HFFc6 (cell line): ENCODE measurements at regions not wholly inside any gene's neighbourhood (a gene's known extent, or its start where the extent isn't known, plus 50 kb on each side); places are given as distances from the start of the nearest gene placed in this dataset.

Experiments used
- DNase-seq: peaks from one replicate; pipeline ENCODE4 v3.0.0-alpha.2; 2018
- H3K27ac Mint-ChIP-seq: 2 replicates; pipeline ENCODE4 v1.8.0; 2020; ENCODE audit warnings: mild to moderate bottlenecking, mixed read lengths
- H3K27me3 Mint-ChIP-seq: 2 replicates; pipeline ENCODE4 v1.8.0; 2021; ENCODE audit warnings: mild to moderate bottlenecking, moderate library complexity, mixed read lengths; ENCODE audit not compliant: insufficient read depth
- H3K36me3 Mint-ChIP-seq: 2 replicates; pipeline ENCODE4 v1.8.0; 2021; ENCODE audit warnings: low read depth, mixed read lengths
- H3K4me1 Mint-ChIP-seq: 2 replicates; pipeline ENCODE4 v1.8.0; 2020; ENCODE audit warnings: low read depth, mixed read lengths
- H3K4me3 Mint-ChIP-seq: 2 replicates; pipeline ENCODE4 v1.8.0; 2020; ENCODE audit warnings: mild to moderate bottlenecking, moderate library complexity, mixed read lengths
- H3K9me3 Mint-ChIP-seq: 2 replicates; pipeline ENCODE4 v1.8.0; 2020; ENCODE audit warnings: mild to moderate bottlenecking, mixed read lengths
- CTCF ChIP-seq: fragments of 200-600 bp; sonication (generic); IDR thresholded peaks from 2 replicates; pipeline ENCODE4 v1.5.0; 2021; ENCODE audit warnings: antibody characterized with exemption, mild to moderate bottlenecking

- DNase-seq = no peak
- Mint-ChIP-seq H3K27ac (no peak overlapping the region), H3K36me3 (no peaks in the 10 kb centered on the region), H3K4me3 (no peak overlapping the region), H3K4me1 (no peaks in the 10 kb centered on the region), H3K27me3 (peaks cover 2% of the 10 kb centered on the region; the same call in 1 of the 2 replicates), H3K9me3 (peaks cover 29% of the 10 kb centered on the region)
- no peak for TF ChIP-seq CTCF
Observed at GRCh38 chr12:41846718-41847117, 298.0 kb downstream of the GXYLT1 start.

DNA sequence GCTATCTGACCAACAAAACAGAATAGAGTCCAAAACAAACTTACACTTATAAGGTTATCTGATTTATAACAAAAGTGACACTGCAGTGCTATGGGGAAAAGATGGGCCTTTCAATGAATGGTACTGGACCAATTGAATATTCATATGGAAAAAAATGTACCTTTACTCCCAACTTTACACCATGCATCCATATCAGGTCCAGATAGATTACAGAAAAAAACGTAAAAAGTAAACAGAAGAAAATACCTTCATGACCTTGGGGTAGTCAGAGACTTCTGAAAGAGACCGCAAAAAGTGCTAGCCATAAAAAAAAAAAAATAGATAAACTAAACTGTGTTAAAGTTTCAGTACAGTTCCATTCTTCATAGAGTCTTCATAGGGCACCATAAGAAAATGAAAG lies 308.3 kb downstream of the GXYLT1 start:
- no peak overlapping the region for H3K27ac Mint-ChIP-seq
- peaks cover 38% of the 10 kb centered on the region for H3K9me3 Mint-ChIP-seq
- H3K36me3 Mint-ChIP-seq = no peaks in the 10 kb centered on the region
- no peaks in the 10 kb centered on the region for H3K27me3 Mint-ChIP-seq
- no peak overlapping the region for H3K4me3 Mint-ChIP-seq
- no peak for DNase-seq
- no peaks in the 10 kb centered on the region for H3K4me1 Mint-ChIP-seq
- no peak for TF ChIP-seq CTCF

DNA sequence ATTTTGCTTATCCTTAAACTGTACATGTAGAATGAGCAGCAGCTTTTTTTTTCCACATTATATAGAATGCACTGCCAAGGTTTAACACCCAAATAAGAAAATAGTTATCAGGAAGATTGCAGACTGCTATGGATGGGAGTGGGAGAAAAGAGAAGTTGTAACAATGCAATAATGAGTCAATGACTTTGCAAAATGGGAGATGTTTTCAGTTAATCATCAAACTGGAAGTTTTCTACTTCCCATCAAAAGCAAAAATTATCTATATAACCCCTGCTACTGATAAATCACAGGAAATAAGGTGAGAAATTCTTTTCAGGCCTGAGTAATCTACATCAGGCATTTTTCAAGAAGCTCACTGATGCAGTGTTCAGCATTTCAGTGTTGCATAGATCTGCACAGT lies 309.1 kb downstream of the GXYLT1 start:
- no peak overlapping the region for H3K27ac Mint-ChIP-seq
- TF ChIP-seq CTCF = no peak
- H3K36me3 Mint-ChIP-seq = no peaks in the 10 kb centered on the region
- no peak overlapping the region for H3K4me3 Mint-ChIP-seq
- H3K9me3 Mint-ChIP-seq = peaks cover 30% of the 10 kb centered on the region
- no peaks in the 10 kb centered on the region for H3K4me1 Mint-ChIP-seq
- no peak for DNase-seq
- H3K27me3 Mint-ChIP-seq = no peaks in the 10 kb centered on the region

DNA sequence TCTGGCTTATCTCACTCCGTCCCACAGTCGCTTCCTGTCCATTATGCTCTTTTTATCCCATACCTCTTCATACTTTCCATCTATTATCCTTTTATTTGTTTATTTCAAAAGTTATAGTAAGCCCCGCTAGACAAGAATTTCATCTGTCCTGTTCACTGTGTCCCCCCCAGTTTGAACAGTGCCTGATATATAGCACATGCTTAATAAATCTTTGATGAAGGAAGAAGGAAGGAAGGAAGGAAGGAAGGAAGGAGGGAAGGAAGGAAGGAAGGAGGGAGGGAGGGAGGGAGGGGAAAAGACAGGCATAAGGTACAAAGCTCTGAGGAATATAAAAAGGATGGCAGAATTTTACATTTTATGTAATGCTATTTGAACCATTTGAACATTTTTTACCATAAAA lies 324.7 kb downstream of the GXYLT1 start:
- no peak for TF ChIP-seq CTCF
- no peak for DNase-seq
- no peaks in the 10 kb centered on the region for H3K36me3 Mint-ChIP-seq
- no peak overlapping the region for H3K27ac Mint-ChIP-seq
- H3K4me3 Mint-ChIP-seq = no peak overlapping the region
- peaks cover 13% of the 10 kb centered on the region for H3K9me3 Mint-ChIP-seq
- H3K27me3 Mint-ChIP-seq = no peaks in the 10 kb centered on the region
- no peaks in the 10 kb centered on the region for H3K4me1 Mint-ChIP-seq

DNA sequence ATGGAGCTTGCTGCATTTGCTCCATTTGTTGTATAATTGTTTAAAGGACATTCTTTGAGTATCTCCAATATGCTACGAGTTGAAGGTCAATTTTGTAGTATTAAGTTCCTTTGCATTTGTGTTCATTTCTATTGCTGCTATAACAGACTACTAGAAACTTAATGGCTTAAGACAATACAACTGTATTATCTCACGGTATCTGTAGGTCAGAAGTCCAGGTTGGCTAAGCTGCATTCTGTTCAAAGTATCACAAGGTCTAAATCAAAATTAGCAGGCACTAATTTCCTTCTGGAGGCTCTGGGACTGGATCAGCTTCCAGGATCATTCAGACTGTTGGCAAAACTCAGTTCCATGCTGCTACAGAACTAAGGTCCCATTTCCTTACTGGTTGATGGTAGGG lies 340.6 kb downstream of the GXYLT1 start:
- peaks cover 32% of the 10 kb centered on the region for H3K9me3 Mint-ChIP-seq
- no peak overlapping the region for H3K4me3 Mint-ChIP-seq
- H3K27me3 Mint-ChIP-seq = peaks cover 2% of the 10 kb centered on the region; the same call in 1 of the 2 replicates
- H3K36me3 Mint-ChIP-seq = no peaks in the 10 kb centered on the region
- no peak for TF ChIP-seq CTCF
- DNase-seq = no peak
- no peaks in the 10 kb centered on the region for H3K4me1 Mint-ChIP-seq
- no peak overlapping the region for H3K27ac Mint-ChIP-seq

DNA sequence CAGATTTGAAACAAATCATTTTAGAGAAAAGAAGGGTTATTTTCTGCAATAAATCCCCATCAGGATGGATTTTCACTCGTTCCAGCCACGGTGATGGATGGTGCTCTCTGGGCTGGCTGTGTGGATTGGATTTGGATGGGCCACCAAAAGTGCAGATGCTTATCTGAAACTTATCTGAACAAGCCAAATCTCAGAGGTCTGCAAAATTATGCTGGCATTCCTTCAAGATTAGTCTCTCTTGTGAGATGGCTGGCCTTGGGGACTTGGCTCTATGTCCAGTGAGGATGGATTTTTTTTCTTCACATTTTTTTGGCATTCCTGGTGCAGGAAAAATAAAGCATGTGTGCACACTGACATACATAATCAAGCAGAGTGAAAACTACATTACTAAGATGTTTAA lies 341.9 kb downstream of the GXYLT1 start:
- Mint-ChIP-seq H3K9me3 (peaks cover 25% of the 10 kb centered on the region), H3K4me3 (no peak overlapping the region), H3K27ac (no peak overlapping the region), H3K36me3 (no peaks in the 10 kb centered on the region), H3K27me3 (peaks cover 2% of the 10 kb centered on the region; the same call in 1 of the 2 replicates), H3K4me1 (no peaks in the 10 kb centered on the region)
- DNase-seq = no peak
- no peak for TF ChIP-seq CTCF
